GM12878 (cell line): ENCODE measurements at regions not wholly inside any gene's neighbourhood (a gene's known extent, or its start where the extent isn't known, plus 50 kb on each side); places are given as distances from the start of the nearest gene placed in this dataset.

Experiments
- ATAC-seq: fragments of 200-7000 bp; cut with Tn5 transposase; 3 replicates; pipeline ENCODE4 v1.9.1; 2020; ENCODE audit warnings: mild to moderate bottlenecking, moderate library complexity
- BruUV-seq: library from RNA; stranded (reverse); fragments of 400-500 nt; replicated peaks from 2 replicates; lab custom pipeline; 2021; lab: Mats Ljungman, UMichigan
- CTCF ChIA-PET: fragments of 300-600 bp; sonication (Branson Sonifier 250); formaldehyde crosslinking; extraction: SDS; loops from one replicate; lab custom pipeline; 2021; ENCODE audit warnings: inconsistent platforms; lab: Yijun Ruan, JAX
- POLR2A ChIA-PET: fragments of 350-600 bp; formaldehyde crosslinking; extraction: SDS; loops from one replicate; lab custom pipeline; 2021; ENCODE audit warnings: inconsistent platforms; lab: Charles Lee
- RAD21 ChIA-PET: fragments of 300-600 bp; sonication (Branson Sonifier 250); formaldehyde crosslinking; loops from one replicate; lab custom pipeline; 2023; ENCODE audit warnings: antibody characterized with exemption; ENCODE audit not compliant: unreplicated experiment; lab: Charles Lee
- SMC1A ChIA-PET: fragments of 300-600 bp; sonication (Branson Sonifier 250); formaldehyde crosslinking; loops from one replicate; lab custom pipeline; 2023; ENCODE audit not compliant: unreplicated experiment, uncharacterized antibody; lab: Charles Lee
- DNase-seq: peaks from one replicate; pipeline ENCODE4 v3.0.0-alpha.2; 2011; ENCODE audit warnings: low read depth, low spot score
- FAIRE-seq: peaks from 3 replicates; lab custom pipeline; 2011; peaks lifted over from hg19 to GRCh38; lab: Jason Lieb, UNC
- H2AFZ ChIP-seq: 2 replicates; pipeline ENCODE4 v1.6.0; 2011; ENCODE audit warnings: low read depth, low read length, control low read depth; ENCODE audit not compliant: control insufficient read depth
- H3K27ac ChIP-seq: 2 replicates; pipeline ENCODE4 v1.5.1; 2011; ENCODE audit warnings: control low read depth; ENCODE audit not compliant: control insufficient read depth, insufficient read depth
- H3K27me3 ChIP-seq, 2 experiments: replicated peaks in 1 of 2; 2 replicates each; pipeline versions ENCODE4 v1.6.0 to v1.6.1; 2011; ENCODE audit warnings: low read length in 1 of 2; ENCODE audit not compliant: control insufficient read depth in 2 of 2, insufficient read depth in 2 of 2
- H3K36me3 ChIP-seq, 2 experiments: 2 replicates each; pipeline ENCODE4 v1.5.1; 2011; ENCODE audit warnings: low read length in 1 of 2; ENCODE audit not compliant: control insufficient read depth in 2 of 2, insufficient read depth in 2 of 2
- H3K4me1 ChIP-seq: 2 replicates; pipeline ENCODE4 v1.6.1; 2011; ENCODE audit warnings: mild to moderate bottlenecking, low read length, moderate library complexity, mixed read lengths; ENCODE audit not compliant: control insufficient read depth, insufficient read depth
- H3K4me2 ChIP-seq: 2 replicates; pipeline ENCODE4 v1.6.0; 2011; ENCODE audit warnings: control low read depth; ENCODE audit not compliant: control insufficient read depth, insufficient read depth
- H3K4me3 ChIP-seq: fragments of 200-600 bp; sonication (generic); 2 replicates; pipeline ENCODE4 v1.5.1; 2016
- H3K79me2 ChIP-seq: 2 replicates; pipeline ENCODE4 v1.6.0; 2011; ENCODE audit warnings: low read length; ENCODE audit not compliant: control insufficient read depth, insufficient read depth
- H3K9ac ChIP-seq: 2 replicates; pipeline ENCODE4 v1.8.0; 2011; ENCODE audit warnings: low read length, control low read depth, mixed read lengths; ENCODE audit not compliant: control insufficient read depth, insufficient read depth
- H3K9me3 ChIP-seq: replicated peaks from 3 replicates; pipeline ENCODE4 v1.5.1; 2011; ENCODE audit warnings: mild to moderate bottlenecking, low read length; ENCODE audit not compliant: control insufficient read depth, insufficient read depth
- H4K20me1 ChIP-seq: 2 replicates; pipeline ENCODE4 v1.6.0; 2011; ENCODE audit not compliant: control insufficient read depth, insufficient read depth
- IKZF2 ChIP-seq, 2 experiments: fragments of 450-650 bp; IDR thresholded peaks; 2 replicates each; pipeline ENCODE4 v1.6.1; 2017; ENCODE audit warnings: mild to moderate bottlenecking in 2 of 2, moderate library complexity in 2 of 2
- JUNB ChIP-seq: IDR thresholded peaks from 2 replicates; pipeline ENCODE4 v1.6.1; 2016; ENCODE audit warnings: antibody characterized with exemption, mild to moderate bottlenecking
- POLR2AphosphoS2 ChIP-seq: IDR thresholded peaks from 2 replicates; pipeline ENCODE4 v1.6.1; 2011; ENCODE audit warnings: low read depth, mild to moderate bottlenecking, low read length, improper control_type of control experiment, moderate library complexity
- SMAD5 ChIP-seq: IDR thresholded peaks from 2 replicates; pipeline ENCODE4 v1.6.1; 2016; ENCODE audit warnings: antibody characterized with exemption, low read depth
- STAT3 ChIP-seq: IDR thresholded peaks from 2 replicates; pipeline ENCODE4 v1.6.1; 2011; ENCODE audit warnings: low read depth, low read length, improper control_type of control experiment
- TBL1XR1 ChIP-seq: IDR thresholded peaks from 2 replicates; pipeline ENCODE4 v1.6.1; 2012; ENCODE audit warnings: low read depth, low read length, improper control_type of control experiment
- WGBS: methylation state at CpG from one replicate; pipeline ENCODE4 v1.1.6; 2016; ENCODE audit warnings: low lambda C conversion rate; ENCODE audit not compliant: insufficient replicate concordance, insufficient coverage; ENCODE audit errors: missing lambda C conversion rate; 5-methylcytosine and 5-hydroxymethylcytosine counted together
- in situ Hi-C: fragments of 300-500 bp; cut with MboI; formaldehyde crosslinking; loops from 9 replicates; pipeline ENCODE4 v1.14.3; 2018; ENCODE audit warnings: mixed read lengths
- intact Hi-C: fragments of 100-400 bp; cut with micrococcal nuclease; formaldehyde crosslinking; loops from one replicate; pipeline ENCODE4 v1.14.2; 2022; ENCODE audit not compliant: unreplicated experiment
- TF ChIP-seq, protein P1 (sequence below): IDR thresholded peaks from 2 replicates; pipeline ENCODE4 v1.6.1; 2011; ENCODE audit warnings: mild to moderate bottlenecking, low read depth, low read length, moderate library complexity; ENCODE audit not compliant: insufficient replicate concordance
- TF ChIP-seq, protein P2 (sequence below): fragments of 150-350 bp; IDR thresholded peaks from 2 replicates; pipeline ENCODE4 v1.6.1; 2016; ENCODE audit warnings: low read depth, low read length

DNA sequence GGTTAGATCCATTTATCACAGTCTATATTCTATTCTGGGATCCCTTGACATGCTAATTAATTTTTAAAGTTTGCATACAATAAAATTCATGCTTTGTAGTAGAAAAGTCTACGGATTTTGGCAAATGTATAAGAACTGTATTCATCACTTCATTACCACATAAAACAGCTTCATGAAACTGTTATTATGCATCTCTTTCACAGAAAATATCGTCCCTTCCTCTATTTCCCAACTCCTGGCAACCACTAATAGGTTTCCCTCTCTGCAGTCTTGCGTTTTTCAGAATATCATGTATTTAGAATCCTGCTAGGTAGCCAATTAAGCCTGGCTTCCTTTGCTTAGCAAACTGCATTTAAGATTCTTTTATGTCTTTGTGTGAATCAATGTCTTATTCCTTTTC lies 441.3 kb upstream of the RGS17 start:
- 7% methylated on average over 3 of the region's 3 CpGs for WGBS
- POLR2A ChIA-PET: no interaction called here
- no peak for TF ChIP-seq STAT3
- no peak for TF ChIP-seq IKZF2 (IDR thresholded peaks at IDR 0.05)
- no peak for TF ChIP-seq POLR2AphosphoS2
- no peak for TF ChIP-seq SMAD5
- TF ChIP-seq, protein P1, sequence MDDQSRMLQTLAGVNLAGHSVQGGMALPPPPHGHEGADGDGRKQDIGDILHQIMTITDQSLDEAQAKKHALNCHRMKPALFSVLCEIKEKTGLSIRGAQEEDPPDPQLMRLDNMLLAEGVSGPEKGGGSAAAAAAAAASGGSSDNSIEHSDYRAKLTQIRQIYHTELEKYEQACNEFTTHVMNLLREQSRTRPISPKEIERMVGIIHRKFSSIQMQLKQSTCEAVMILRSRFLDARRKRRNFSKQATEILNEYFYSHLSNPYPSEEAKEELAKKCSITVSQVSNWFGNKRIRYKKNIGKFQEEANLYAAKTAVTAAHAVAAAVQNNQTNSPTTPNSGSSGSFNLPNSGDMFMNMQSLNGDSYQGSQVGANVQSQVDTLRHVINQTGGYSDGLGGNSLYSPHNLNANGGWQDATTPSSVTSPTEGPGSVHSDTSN: no peak
- no peak for TF ChIP-seq JUNB
- TF ChIP-seq, protein P2, sequence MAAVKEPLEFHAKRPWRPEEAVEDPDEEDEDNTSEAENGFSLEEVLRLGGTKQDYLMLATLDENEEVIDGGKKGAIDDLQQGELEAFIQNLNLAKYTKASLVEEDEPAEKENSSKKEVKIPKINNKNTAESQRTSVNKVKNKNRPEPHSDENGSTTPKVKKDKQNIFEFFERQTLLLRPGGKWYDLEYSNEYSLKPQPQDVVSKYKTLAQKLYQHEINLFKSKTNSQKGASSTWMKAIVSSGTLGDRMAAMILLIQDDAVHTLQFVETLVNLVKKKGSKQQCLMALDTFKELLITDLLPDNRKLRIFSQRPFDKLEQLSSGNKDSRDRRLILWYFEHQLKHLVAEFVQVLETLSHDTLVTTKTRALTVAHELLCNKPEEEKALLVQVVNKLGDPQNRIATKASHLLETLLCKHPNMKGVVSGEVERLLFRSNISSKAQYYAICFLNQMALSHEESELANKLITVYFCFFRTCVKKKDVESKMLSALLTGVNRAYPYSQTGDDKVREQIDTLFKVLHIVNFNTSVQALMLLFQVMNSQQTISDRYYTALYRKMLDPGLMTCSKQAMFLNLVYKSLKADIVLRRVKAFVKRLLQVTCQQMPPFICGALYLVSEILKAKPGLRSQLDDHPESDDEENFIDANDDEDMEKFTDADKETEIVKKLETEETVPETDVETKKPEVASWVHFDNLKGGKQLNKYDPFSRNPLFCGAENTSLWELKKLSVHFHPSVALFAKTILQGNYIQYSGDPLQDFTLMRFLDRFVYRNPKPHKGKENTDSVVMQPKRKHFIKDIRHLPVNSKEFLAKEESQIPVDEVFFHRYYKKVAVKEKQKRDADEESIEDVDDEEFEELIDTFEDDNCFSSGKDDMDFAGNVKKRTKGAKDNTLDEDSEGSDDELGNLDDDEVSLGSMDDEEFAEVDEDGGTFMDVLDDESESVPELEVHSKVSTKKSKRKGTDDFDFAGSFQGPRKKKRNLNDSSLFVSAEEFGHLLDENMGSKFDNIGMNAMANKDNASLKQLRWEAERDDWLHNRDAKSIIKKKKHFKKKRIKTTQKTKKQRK: no peak
- TF ChIP-seq TBL1XR1: no peak

More for the DNA sequence above, 441.3 kb upstream of the RGS17 start:
- DNase-seq (no peak), FAIRE-seq (no peak), ATAC-seq (no peak)
- BruUV-seq: no TSS peak
- Histone ChIP-seq H2AFZ (no peak overlapping the region), H3K27me3 (no peaks in the 10 kb centered on the region), H3K4me1 (no peaks in the 10 kb centered on the region), H3K36me3 (no peaks in the 10 kb centered on the region), H3K27ac (no peak overlapping the region), H3K9ac (no peak overlapping the region), H3K4me3 (no peak overlapping the region), H3K9me3 (no peaks in the 10 kb centered on the region), H3K4me2 (no peak overlapping the region), H4K20me1 (no peaks in the 10 kb centered on the region), H3K79me2 (no peaks in the 10 kb centered on the region)
- ChIA-PET SMC1A (no interaction called here), RAD21 (no interaction called here), CTCF (no interaction called here)
- in situ Hi-C loops (no loop called here), intact Hi-C loops (no loop called here)
